Activated CD8-positive, alpha-beta memory T cell treated with anti-CD3 and anti-CD28 coated beads for 4 hours (primary cell): ENCODE measurements at regions not wholly inside any gene's neighbourhood (a gene's known extent, or its start where the extent isn't known, plus 50 kb on each side); places are given as distances from the start of the nearest gene placed in this dataset.

ENCODE experiments used
- DNase-seq, 2 donors: peaks; one replicate each; pipeline ENCODE4 v3.0.0-alpha.2; 2020; ENCODE audit warnings: low read depth in 2 of 2

DNA sequence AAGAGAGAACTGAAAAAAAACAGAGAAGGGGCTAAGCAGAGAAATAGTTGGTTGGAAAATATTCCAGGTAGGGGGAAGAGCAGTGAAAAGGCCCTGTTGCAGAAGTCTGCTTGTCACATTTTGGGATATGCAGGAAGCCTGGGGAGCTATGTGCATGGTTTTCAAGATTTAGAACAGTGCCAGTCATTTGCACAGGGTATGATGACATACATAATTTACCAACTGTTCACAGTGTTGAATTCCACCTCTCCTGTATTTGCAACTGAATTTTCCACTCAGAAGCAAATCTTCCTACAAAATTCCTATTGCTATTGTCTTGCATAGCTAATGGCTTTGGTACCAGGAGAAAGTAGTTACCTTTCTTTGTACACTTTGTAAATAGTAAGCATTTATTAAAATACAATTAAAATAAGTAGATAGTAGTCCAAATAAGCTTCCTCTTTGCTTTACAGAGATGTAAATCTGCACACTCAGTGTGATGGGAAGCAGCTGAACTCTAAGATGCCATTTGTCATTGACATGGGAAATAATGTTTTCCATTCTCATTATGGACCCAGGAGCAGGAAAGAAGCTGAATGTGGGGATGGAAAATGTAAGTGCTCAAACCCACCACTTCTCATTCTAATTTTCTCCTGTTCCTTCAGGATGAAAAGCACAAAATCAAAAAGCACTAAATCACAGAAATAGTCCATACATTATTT is 177.4 kb downstream of the BTG1 start:
- DNase-seq, result no peak

DNA sequence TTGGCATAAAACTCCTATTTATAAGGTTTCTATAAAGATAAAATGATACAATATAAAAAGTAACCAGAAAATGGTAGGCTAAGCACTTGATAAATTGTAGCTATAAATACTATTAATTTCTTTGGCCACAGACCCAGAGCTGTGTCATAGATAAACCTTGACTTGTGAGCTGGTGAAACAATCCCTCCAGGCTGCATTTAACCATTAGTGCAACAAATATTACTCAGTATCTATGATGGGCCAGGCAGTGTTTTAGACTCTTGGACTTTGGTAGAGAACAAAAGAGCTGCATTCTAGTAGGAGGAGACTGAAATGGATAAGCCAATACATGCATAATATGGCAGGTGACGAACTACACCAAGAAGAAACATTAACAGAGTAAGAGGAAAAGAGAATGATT is 178.1 kb downstream of the BTG1 start:
- DNase-seq, result no peak

- no peak for DNase-seq
Measured at GRCh38 chr12:91965781-91966180, 179.9 kb downstream of the BTG1 start.

- DNase-seq, result no peak
Measured at GRCh38 chr12:91964501-91964900, 181.1 kb downstream of the BTG1 start.

GRCh38 chr12:91959220-91959619 is 186.4 kb downstream of the BTG1 start:
- DNase-seq, result no peak

- DNase-seq, result no peak
Measured at GRCh38 chr12:91958816-91959215, 186.8 kb downstream of the BTG1 start.

DNA sequence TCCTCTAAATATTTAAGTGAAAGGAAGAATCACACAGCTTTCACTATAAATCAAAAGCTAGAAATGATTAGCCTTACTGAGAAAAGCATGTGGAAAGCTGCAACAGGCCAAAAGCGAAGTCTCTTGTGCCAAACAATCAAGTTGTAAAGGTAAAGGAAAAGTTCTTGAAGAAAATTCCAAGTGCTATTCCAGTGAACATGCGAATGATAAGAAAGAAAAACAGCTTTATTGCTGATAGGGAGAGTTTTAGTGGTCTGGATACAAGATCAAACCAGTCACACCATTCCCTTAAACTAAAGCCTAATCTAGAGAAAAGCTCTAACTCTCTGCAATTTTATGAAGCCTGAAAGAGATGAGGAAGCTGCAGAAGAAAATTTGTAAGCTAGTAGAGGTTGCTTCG is 190.9 kb downstream of the BTG1 start:
- DNase-seq, result no peak

DNA sequence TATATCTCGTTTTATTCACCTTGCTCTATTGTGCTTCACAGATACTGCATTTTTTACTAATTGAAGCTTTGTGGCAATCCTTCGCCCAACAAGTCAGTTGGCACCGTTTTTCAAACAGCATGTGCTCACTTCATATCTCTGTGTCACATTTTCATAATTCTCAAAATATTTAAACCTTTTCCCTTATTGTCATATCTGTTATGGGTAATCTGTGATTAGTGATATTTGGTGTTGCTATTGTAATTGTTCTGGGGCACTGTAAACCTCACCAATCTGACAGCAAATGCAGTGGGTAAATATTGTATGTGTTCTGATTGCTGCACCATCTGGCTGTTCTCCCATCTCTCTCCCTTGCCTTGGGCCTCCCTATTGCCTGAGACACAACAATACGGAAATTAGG is 191.3 kb downstream of the BTG1 start:
- DNase-seq, result no peak

GRCh38 chr12:91952916-91953315 is 192.7 kb downstream of the BTG1 start:
- DNase-seq, result no peak

DNA sequence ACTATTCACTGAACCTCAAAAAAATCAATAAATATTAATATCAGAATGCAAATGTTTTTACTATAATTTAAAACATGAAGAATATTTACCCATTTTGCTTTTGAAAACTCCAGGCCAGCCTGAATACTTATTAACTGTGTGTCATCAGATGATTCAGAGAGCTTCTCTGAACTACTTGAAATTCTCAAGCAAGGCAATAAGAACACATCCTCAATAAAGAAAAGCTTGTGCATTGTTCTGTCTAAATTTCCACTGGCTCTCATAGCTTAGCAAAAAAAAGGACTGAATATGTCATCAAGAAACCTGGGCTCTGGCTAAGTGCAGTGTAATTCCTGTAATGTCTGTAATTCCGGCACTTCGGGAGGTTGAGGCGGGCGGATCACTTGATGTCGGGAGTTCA is 194.1 kb downstream of the BTG1 start:
- no peak for DNase-seq

DNA sequence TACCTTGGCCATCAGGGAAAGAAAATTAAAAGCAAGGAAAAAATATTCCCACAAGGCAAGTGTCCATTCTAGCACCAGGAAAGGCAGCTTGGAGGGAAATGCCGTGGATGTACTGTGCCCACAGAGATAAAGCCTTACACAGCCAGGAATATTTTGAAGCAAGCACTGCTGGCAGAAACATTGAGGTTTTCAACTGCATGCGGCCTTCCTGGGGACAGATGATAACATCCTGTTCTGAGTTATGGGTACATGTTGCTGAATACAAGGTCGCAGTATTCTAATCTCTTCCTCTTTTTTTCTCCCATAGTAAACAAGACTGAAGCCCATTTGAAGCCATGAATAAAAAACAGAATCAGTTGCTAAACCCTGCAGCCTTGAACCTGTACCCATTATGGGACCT is 197.1 kb downstream of the BTG1 start:
- DNase-seq, result no peak

DNA sequence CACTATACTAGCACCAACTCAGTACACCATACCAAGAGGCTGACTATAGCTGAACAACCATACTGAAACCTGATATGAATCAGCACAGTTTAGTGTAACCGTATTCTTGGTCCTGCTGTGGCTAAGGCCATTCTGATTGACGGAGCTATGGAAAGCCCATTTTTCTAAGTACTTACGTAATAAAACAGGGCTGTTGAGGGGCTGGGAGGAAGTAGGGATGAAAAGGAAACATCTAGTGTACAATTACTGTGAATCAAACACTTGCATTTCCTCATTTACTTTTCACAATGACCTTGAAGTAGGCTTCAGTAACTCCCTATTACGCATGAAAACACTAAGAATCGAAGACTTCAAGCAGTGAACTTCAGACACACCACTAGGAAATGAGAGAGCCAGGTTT is 198.2 kb downstream of the BTG1 start:
- DNase-seq, result no peak

DNA sequence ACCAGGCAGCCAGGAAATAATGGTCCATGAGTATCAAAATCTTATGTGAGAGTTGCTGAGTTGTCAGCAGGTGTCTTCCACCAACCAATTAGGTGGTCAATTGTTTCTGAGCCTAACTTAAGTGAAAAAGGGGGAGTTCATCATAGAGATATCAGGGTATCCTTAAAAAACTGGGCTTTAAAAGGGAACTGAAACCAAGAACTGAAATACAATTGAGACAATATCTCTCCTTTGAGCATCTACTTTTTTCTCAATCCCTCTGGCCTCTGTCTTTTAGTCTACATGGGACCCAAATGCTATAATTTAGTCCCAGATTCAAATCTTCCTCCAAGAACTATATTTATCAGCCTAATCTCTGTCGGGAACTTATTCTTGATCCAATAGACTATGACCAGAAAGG is 201.0 kb downstream of the BTG1 start:
- no peak for DNase-seq

DNA sequence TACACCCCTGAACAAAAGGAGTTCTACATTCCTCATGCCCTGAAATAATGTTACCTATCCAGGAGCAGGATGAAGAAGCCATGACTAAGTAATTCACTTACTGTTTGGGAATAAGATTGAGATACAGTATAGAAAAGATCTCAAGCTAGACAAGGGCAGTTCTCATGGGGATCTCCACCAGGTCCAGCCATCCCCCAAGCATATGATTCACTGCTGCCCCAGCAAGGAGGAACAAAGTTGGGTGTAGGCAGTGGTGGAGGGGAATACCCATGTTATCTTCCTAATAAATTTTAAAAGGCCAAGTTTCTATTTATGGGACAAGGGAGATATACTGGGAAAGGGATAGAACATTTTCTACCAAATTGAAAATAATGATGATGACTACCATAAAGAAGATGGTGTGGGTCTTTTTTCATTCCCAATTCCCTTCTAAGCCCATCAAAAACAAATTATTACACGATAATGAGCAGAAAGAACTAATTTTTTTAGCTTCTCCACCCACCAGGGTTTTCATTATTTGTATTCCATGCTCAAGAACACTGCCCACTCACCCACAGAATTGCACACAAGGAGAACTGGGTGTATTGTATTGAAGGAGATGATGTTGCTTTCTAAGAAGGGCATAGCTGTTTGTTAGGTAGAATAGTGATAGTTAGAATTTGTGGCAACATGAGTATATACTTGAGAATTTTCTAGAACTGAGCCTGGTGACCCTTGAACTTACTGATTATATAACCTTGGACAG is 204.6 kb downstream of the BTG1 start:
- no peak for DNase-seq

- no peak for DNase-seq
Measured at GRCh38 chr12:91940322-91940721, 205.3 kb downstream of the BTG1 start.

DNA sequence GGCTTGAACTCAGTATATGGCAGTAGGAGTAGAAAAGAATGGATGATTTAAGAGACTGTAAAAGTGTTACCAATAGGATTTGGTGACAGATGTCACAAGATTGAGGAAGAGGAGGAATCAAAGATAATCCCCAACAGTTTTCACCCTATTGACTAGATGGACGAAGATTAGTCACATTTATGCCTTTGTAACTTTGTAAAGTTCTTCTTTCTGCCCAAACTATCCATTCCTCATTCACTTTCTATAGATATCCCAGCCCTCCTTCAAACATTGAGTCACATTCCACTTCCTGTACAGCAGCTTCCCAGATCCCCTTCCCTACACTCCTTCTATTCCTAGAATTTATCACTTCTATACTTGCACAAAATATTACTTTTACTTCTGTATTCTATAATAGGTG is 207.9 kb downstream of the BTG1 start:
- no peak for DNase-seq

DNA sequence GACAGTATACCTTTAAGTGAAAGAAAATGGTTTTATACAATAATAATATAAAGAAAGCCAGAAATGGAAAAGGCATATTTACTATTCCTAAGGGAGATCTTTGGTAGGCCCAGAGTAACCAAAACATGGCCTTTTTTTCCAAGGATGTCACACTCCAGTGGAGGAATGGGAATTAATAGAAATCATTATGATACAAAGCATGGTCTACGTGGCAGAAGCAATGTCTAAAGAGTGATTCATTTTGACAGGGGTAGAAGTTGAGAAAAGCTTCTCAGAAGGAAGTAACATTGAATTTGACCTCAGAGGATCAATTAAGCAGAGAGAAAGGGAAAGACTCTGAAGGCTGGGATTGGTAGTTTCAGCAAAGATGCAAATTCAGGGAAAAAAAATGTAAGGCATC is 208.6 kb downstream of the BTG1 start:
- no peak for DNase-seq

- no peak for DNase-seq
Measured at GRCh38 chr12:91935296-91935695, 210.3 kb downstream of the BTG1 start.

DNA sequence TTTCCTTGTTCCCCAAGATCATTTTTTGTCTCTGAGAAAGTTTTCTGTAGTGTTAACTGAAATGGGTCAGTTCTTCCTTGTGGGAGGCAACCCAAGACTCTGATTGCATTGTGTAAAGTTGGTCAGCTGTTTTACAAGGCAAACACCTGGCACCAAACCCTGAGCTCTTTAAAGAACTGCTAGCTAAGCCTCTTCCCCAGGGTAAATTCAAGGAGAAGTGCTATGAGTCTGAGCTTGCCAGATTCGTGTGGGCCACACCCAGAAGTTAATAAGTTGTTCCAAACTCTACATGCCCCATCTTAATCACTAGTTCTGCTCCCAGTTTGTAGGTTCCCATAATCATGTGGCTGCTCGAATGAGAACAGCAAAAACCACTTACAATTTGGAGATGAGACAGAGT is 214.5 kb downstream of the BTG1 start:
- no peak for DNase-seq

DNA sequence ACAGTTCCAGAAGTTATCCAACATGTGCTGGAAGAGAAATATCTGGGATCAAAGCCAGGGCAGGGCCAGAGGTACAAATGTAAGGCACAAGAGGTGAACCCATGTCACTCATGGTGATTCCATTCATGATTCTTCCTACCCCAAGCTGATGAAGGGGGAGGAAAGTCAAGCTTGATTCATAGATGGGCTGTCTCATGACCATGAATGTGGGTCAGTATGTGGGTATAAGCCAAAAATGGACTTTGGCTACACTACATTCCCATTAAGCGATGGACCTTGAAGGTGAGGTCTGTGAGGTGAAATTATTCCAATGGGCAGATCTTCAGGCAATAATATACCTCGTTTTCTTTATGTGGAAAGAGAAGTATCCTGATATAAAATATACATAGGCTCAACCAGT is 217.1 kb downstream of the BTG1 start:
- no peak for DNase-seq

DNA sequence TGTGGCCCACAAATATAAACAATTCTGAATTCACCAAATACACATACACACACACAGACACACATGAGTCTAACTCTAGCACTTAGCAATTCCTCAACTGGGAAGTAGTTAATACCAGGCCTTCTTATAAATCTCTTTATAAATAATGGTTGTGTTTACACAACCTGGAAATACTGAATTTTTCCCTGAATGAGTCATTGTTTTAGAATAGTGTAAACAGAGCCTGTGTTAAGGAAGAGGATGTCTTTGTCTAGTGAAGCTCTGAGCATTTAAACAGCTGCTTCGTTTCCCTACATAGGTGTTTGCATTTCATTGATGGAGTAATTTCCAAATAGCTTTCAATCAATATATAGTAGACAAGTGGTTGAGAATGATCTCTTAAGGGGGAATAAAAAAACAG is 218.8 kb downstream of the BTG1 start:
- no peak for DNase-seq

DNA sequence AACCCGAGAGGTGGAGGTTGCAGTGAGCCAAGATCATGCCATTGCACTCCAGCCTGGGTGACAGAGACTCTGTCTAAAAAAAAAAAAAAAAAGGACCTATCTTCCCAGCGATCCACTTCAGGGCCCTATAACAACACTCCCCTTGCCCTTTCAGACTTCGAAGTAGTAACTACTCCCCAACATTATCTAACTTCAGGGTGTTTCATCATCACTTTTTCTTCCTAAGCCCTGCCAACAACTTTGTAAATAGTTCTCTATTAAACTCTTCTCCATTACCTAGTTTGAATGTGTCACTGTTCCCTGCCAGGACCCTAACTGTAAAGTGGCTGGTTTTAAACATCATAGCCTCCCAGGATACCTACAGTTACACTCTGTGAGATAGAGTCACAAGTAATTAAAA is 220.8 kb downstream of the BTG1 start:
- DNase-seq, result no peak

- no peak for DNase-seq
Measured at GRCh38 chr12:91923864-91924263, 221.8 kb downstream of the BTG1 start.

- DNase-seq, result no peak
Measured at GRCh38 chr12:91922674-91923073, 223.0 kb downstream of the BTG1 start.
